Panc1 (cell line): ENCODE measurements at regions not wholly inside any gene's neighbourhood (a gene's known extent, or its start where the extent isn't known, plus 50 kb on each side); places are given as distances from the start of the nearest gene placed in this dataset.

Experiments used
- POLR2AphosphoS5 ChIP-seq: IDR thresholded peaks from 2 replicates; pipeline ENCODE4 v1.6.1; 2012; ENCODE audit warnings: mild to moderate bottlenecking, low read depth, low read length, moderate library complexity
- SIN3A ChIP-seq: IDR thresholded peaks from 2 replicates; pipeline ENCODE4 v1.6.1; 2012; ENCODE audit warnings: low read depth, mild to moderate bottlenecking, low read length, moderate library complexity, borderline replicate concordance; ENCODE audit not compliant: insufficient read depth
- TCF7L2 ChIP-seq: IDR thresholded peaks from 2 replicates; pipeline ENCODE4 v1.6.1; 2011; ENCODE audit warnings: mild to moderate bottlenecking, low read depth, low read length, inconsistent platforms
- TF ChIP-seq, protein P1 (sequence below): fragments of 450-650 bp; IDR thresholded peaks from 2 replicates; pipeline ENCODE4 v1.5.1; 2017; ENCODE audit warnings: mild to moderate bottlenecking
- TF ChIP-seq, protein P2 (sequence below), 2 experiments: IDR thresholded peaks; 2 replicates each; pipeline ENCODE4 v1.6.1; 2011 to 2012; ENCODE audit warnings: low read depth in 2 of 2, control low read depth in 1 of 2, low read length in 1 of 2, mild to moderate bottlenecking in 1 of 2, moderate library complexity in 1 of 2; ENCODE audit not compliant: insufficient read depth in 1 of 2

GRCh38 chr1:224540535-224540934, 75.6 kb upstream of the CNIH3 start:
- TF ChIP-seq, protein P1, sequence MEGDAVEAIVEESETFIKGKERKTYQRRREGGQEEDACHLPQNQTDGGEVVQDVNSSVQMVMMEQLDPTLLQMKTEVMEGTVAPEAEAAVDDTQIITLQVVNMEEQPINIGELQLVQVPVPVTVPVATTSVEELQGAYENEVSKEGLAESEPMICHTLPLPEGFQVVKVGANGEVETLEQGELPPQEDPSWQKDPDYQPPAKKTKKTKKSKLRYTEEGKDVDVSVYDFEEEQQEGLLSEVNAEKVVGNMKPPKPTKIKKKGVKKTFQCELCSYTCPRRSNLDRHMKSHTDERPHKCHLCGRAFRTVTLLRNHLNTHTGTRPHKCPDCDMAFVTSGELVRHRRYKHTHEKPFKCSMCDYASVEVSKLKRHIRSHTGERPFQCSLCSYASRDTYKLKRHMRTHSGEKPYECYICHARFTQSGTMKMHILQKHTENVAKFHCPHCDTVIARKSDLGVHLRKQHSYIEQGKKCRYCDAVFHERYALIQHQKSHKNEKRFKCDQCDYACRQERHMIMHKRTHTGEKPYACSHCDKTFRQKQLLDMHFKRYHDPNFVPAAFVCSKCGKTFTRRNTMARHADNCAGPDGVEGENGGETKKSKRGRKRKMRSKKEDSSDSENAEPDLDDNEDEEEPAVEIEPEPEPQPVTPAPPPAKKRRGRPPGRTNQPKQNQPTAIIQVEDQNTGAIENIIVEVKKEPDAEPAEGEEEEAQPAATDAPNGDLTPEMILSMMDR: no peak
- no peak for TF ChIP-seq SIN3A
- no peak for TF ChIP-seq POLR2AphosphoS5
- TF ChIP-seq, protein P2, sequence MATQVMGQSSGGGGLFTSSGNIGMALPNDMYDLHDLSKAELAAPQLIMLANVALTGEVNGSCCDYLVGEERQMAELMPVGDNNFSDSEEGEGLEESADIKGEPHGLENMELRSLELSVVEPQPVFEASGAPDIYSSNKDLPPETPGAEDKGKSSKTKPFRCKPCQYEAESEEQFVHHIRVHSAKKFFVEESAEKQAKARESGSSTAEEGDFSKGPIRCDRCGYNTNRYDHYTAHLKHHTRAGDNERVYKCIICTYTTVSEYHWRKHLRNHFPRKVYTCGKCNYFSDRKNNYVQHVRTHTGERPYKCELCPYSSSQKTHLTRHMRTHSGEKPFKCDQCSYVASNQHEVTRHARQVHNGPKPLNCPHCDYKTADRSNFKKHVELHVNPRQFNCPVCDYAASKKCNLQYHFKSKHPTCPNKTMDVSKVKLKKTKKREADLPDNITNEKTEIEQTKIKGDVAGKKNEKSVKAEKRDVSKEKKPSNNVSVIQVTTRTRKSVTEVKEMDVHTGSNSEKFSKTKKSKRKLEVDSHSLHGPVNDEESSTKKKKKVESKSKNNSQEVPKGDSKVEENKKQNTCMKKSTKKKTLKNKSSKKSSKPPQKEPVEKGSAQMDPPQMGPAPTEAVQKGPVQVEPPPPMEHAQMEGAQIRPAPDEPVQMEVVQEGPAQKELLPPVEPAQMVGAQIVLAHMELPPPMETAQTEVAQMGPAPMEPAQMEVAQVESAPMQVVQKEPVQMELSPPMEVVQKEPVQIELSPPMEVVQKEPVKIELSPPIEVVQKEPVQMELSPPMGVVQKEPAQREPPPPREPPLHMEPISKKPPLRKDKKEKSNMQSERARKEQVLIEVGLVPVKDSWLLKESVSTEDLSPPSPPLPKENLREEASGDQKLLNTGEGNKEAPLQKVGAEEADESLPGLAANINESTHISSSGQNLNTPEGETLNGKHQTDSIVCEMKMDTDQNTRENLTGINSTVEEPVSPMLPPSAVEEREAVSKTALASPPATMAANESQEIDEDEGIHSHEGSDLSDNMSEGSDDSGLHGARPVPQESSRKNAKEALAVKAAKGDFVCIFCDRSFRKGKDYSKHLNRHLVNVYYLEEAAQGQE (IDR thresholded peaks at IDR 0.05; ENCODE audit: insufficient read depth in 1 of 2, low read depth in 2 of 2, low read length in 1 of 2): no peak
- no peak for TF ChIP-seq TCF7L2
